Islet of Langerhans (tissue), 1 donor: ENCODE measurements at regions not wholly inside any gene's neighbourhood (a gene's known extent, or its start where the extent isn't known, plus 50 kb on each side); places are given as distances from the start of the nearest gene placed in this dataset.
A peak's percentile ranks its signal among the peaks of the same experiment; 100 is the strongest.

Source experiments
- FAIRE-seq: peaks from one replicate; lab custom pipeline; 2011; peaks lifted over from hg19 to GRCh38; lab: Jason Lieb, UNC

- no peak for FAIRE-seq
Observed at GRCh38 chr5:116674881-116675625, 100.4 kb upstream of the SEMA6A start.

GRCh38 chr5:116673453-116673852 lies 98.8 kb upstream of the SEMA6A start:
- FAIRE-seq, result no peak

- FAIRE-seq, result no peak
Observed at GRCh38 chr5:116672203-116672602, 97.6 kb upstream of the SEMA6A start.

GRCh38 chr5:116671211-116671736 lies 96.7 kb upstream of the SEMA6A start:
- no peak for FAIRE-seq

GRCh38 chr5:116669261-116670031 lies 94.8 kb upstream of the SEMA6A start:
- FAIRE-seq, result peak; percentile 75

GRCh38 chr5:116668390-116668789 lies 93.8 kb upstream of the SEMA6A start:
- no peak for FAIRE-seq

- FAIRE-seq, result no peak
Observed at GRCh38 chr5:116666901-116667300, 92.3 kb upstream of the SEMA6A start.

- FAIRE-seq, result no peak
Observed at GRCh38 chr5:116664988-116665387, 90.4 kb upstream of the SEMA6A start.

GRCh38 chr5:116663081-116663480 lies 88.5 kb upstream of the SEMA6A start:
- no peak for FAIRE-seq

- no peak for FAIRE-seq
Observed at GRCh38 chr5:116661419-116661818, 86.8 kb upstream of the SEMA6A start.

- FAIRE-seq, result no peak
Observed at GRCh38 chr5:116660929-116661328, 86.3 kb upstream of the SEMA6A start.

- FAIRE-seq, result no peak
Observed at GRCh38 chr5:116658830-116659229, 84.2 kb upstream of the SEMA6A start.

- FAIRE-seq, result no peak
Observed at GRCh38 chr5:116658141-116658540, 83.5 kb upstream of the SEMA6A start.

GRCh38 chr5:116655431-116655830 lies 80.8 kb upstream of the SEMA6A start:
- no peak for FAIRE-seq

- no peak for FAIRE-seq
Observed at GRCh38 chr5:116654925-116655324, 80.3 kb upstream of the SEMA6A start.

GRCh38 chr5:116652903-116653302 lies 78.3 kb upstream of the SEMA6A start:
- FAIRE-seq, result no peak

GRCh38 chr5:116652196-116652729 lies 77.6 kb upstream of the SEMA6A start:
- FAIRE-seq, result no peak

GRCh38 chr5:116651653-116652052 lies 77.0 kb upstream of the SEMA6A start:
- no peak for FAIRE-seq

GRCh38 chr5:116650964-116651363 lies 76.3 kb upstream of the SEMA6A start:
- no peak for FAIRE-seq

- no peak for FAIRE-seq
Observed at GRCh38 chr5:116650544-116650943, 75.9 kb upstream of the SEMA6A start.

- no peak for FAIRE-seq
Observed at GRCh38 chr5:116646611-116647289, 72.1 kb upstream of the SEMA6A start.

- no peak for FAIRE-seq
Observed at GRCh38 chr5:116645627-116646026, 71.0 kb upstream of the SEMA6A start.

GRCh38 chr5:116640236-116640635 lies 65.6 kb upstream of the SEMA6A start:
- no peak for FAIRE-seq
